ENCODE measurements at regions not wholly inside any gene's neighbourhood (a gene's known extent, or its start where the extent isn't known, plus 50 kb on each side); places are given as distances from the start of the nearest gene placed in this dataset.

- DNase-seq (ENCODE audit: low read depth) = no peak
Measured at GRCh38 chr9:109681301-109681700, 98.7 kb upstream of the PALM2AKAP2 start.

- no peak for DNase-seq (ENCODE audit: low read depth)
Measured at GRCh38 chr9:109682227-109682626, 97.8 kb upstream of the PALM2AKAP2 start.

- no peak for DNase-seq (ENCODE audit: low read depth)
Measured at GRCh38 chr9:109683521-109683920, 96.5 kb upstream of the PALM2AKAP2 start.

GRCh38 chr9:109689701-109690100 lies 90.3 kb upstream of the PALM2AKAP2 start:
- DNase-seq (ENCODE audit: low read depth) = no peak

GRCh38 chr9:109699019-109699418 lies 81.0 kb upstream of the PALM2AKAP2 start:
- DNase-seq (ENCODE audit: low read depth) = peak; percentile 20

GRCh38 chr9:109704546-109704945 lies 75.5 kb upstream of the PALM2AKAP2 start:
- DNase-seq (ENCODE audit: low read depth) = no peak

GRCh38 chr9:109705515-109705914 lies 74.5 kb upstream of the PALM2AKAP2 start:
- DNase-seq (ENCODE audit: low read depth) = peak; percentile 16

- no peak for DNase-seq (ENCODE audit: low read depth)
Measured at GRCh38 chr9:109707355-109707754, 72.6 kb upstream of the PALM2AKAP2 start.

GRCh38 chr9:109708451-109708945 lies 71.5 kb upstream of the PALM2AKAP2 start:
- DNase-seq (ENCODE audit: low read depth) = peak; percentile 27

- DNase-seq (ENCODE audit: low read depth) = no peak
Measured at GRCh38 chr9:109709866-109710265, 70.1 kb upstream of the PALM2AKAP2 start.

GRCh38 chr9:109710830-109711229 lies 69.2 kb upstream of the PALM2AKAP2 start:
- DNase-seq (ENCODE audit: low read depth) = no peak

- DNase-seq (ENCODE audit: low read depth) = no peak
Measured at GRCh38 chr9:109715344-109715743, 64.7 kb upstream of the PALM2AKAP2 start.

- DNase-seq (ENCODE audit: low read depth) = no peak
Measured at GRCh38 chr9:109716631-109717030, 63.4 kb upstream of the PALM2AKAP2 start.

- no peak for DNase-seq (ENCODE audit: low read depth)
Measured at GRCh38 chr9:109717342-109717741, 62.7 kb upstream of the PALM2AKAP2 start.

- DNase-seq (ENCODE audit: low read depth) = no peak
Measured at GRCh38 chr9:109718861-109719260, 61.1 kb upstream of the PALM2AKAP2 start.

- DNase-seq (ENCODE audit: low read depth) = no peak
Measured at GRCh38 chr9:109721001-109721400, 59.0 kb upstream of the PALM2AKAP2 start.

GRCh38 chr9:109722007-109722406 lies 58.0 kb upstream of the PALM2AKAP2 start:
- DNase-seq (ENCODE audit: low read depth) = no peak

- DNase-seq (ENCODE audit: low read depth) = no peak
Measured at GRCh38 chr9:109723781-109724180, 56.2 kb upstream of the PALM2AKAP2 start.

GRCh38 chr9:109725460-109725859 lies 54.5 kb upstream of the PALM2AKAP2 start:
- DNase-seq (ENCODE audit: low read depth) = no peak

GRCh38 chr9:109726119-109726518 lies 53.9 kb upstream of the PALM2AKAP2 start:
- DNase-seq (ENCODE audit: low read depth) = no peak

- no peak for DNase-seq (ENCODE audit: low read depth)
Measured at GRCh38 chr9:109728686-109729300, 51.2 kb upstream of the PALM2AKAP2 start.

- no peak for DNase-seq (ENCODE audit: low read depth)
Measured at GRCh38 chr9:109729513-109729912, 50.5 kb upstream of the PALM2AKAP2 start.

Measured in GM04503 (cell line).